Liver (tissue), 8 donors: ENCODE measurements at regions not wholly inside any gene's neighbourhood (a gene's known extent, or its start where the extent isn't known, plus 50 kb on each side); places are given as distances from the start of the nearest gene placed in this dataset.

ENCODE experiments used
- DNase-seq: peaks from one replicate; pipeline ENCODE4 v3.0.0-alpha.2; 2017; ENCODE audit warnings: low spot score
- H3K27ac ChIP-seq, 2 donors: one replicate each; pipeline ENCODE4 v1.7.0; 2013; ENCODE audit warnings: inconsistent platforms in 2 of 2, low read length in 2 of 2, control low read depth in 1 of 2, low read depth in 1 of 2, mild to moderate bottlenecking in 1 of 2
- H3K27me3 ChIP-seq, 4 donors: one replicate each; pipeline versions ENCODE4 v1.6.1 to v1.7.0; 2013; ENCODE audit warnings: low read length in 3 of 4, inconsistent platforms in 1 of 4, mild to moderate bottlenecking in 1 of 4, moderate library complexity in 1 of 4; ENCODE audit not compliant: control insufficient read depth in 4 of 4, insufficient read depth in 4 of 4
- H3K36me3 ChIP-seq, 4 donors: one replicate each; pipeline versions ENCODE4 v1.6.1 to v1.7.0; 2013; ENCODE audit warnings: low read length in 3 of 4, mild to moderate bottlenecking in 3 of 4, low read depth in 1 of 4, moderate library complexity in 1 of 4; ENCODE audit not compliant: control insufficient read depth in 4 of 4, insufficient read depth in 3 of 4
- H3K4me1 ChIP-seq, 4 donors: one replicate each; pipeline versions ENCODE4 v1.6.1 to v1.7.0; 2013; ENCODE audit warnings: low read length in 3 of 4, mild to moderate bottlenecking in 3 of 4, moderate library complexity in 1 of 4; ENCODE audit not compliant: control insufficient read depth in 4 of 4, insufficient read depth in 4 of 4
- H3K4me3 ChIP-seq, 3 donors: one replicate each; pipeline versions ENCODE4 v1.6.1 to v1.7.0; 2013; ENCODE audit warnings: low read length in 3 of 3, control low read depth in 1 of 3, low read depth in 1 of 3, mild to moderate bottlenecking in 1 of 3
- H3K9ac ChIP-seq, 2 donors: one replicate each; pipeline ENCODE4 v1.7.0; 2013; ENCODE audit warnings: low read length in 2 of 2, mild to moderate bottlenecking in 2 of 2, moderate library complexity in 2 of 2, control low read depth in 1 of 2, low read depth in 1 of 2
- H3K9me3 ChIP-seq, 4 donors: one replicate each; pipeline versions ENCODE4 v1.6.1 to v1.7.0; 2013; ENCODE audit warnings: low read length in 3 of 4; ENCODE audit not compliant: control insufficient read depth in 4 of 4
- ATF3 ChIP-seq: IDR thresholded peaks from 2 replicates; pipeline ENCODE4 v1.6.1; 2016; ENCODE audit warnings: antibody characterized with exemption
- CTCF ChIP-seq: fragments of 150-350 bp; IDR thresholded peaks from 2 replicates; pipeline ENCODE4 v1.5.1; 2017; ENCODE audit warnings: improper control_type of control experiment, low read depth, low read length; ENCODE audit not compliant: missing input control
- FOXA1 ChIP-seq: IDR thresholded peaks from 2 replicates; pipeline ENCODE4 v1.6.1; 2016; ENCODE audit warnings: antibody characterized with exemption
- FOXA2 ChIP-seq: IDR thresholded peaks from 2 replicates; pipeline ENCODE4 v1.6.1; 2016; ENCODE audit warnings: antibody characterized with exemption
- GABPA ChIP-seq, 2 donors: IDR thresholded peaks in 1 of 2; conservative IDR thresholded peaks in 1 of 2; 2 replicates each; pipeline ENCODE4 v1.6.1; 2016; ENCODE audit warnings: antibody characterized with exemption in 2 of 2, mild to moderate bottlenecking in 1 of 2, moderate library complexity in 1 of 2
- HNF4A ChIP-seq, 2 donors: conservative IDR thresholded peaks; 2 replicates each; pipeline ENCODE4 v1.6.1; 2016; ENCODE audit warnings: antibody characterized with exemption in 2 of 2, mild to moderate bottlenecking in 2 of 2
- HNF4G ChIP-seq: IDR thresholded peaks from 2 replicates; pipeline ENCODE4 v1.6.1; 2016; ENCODE audit warnings: antibody characterized with exemption
- JUND ChIP-seq, 2 donors: IDR thresholded peaks; 2 replicates each; pipeline ENCODE4 v1.6.1; 2016; ENCODE audit warnings: antibody characterized with exemption in 2 of 2
- MAX ChIP-seq: IDR thresholded peaks from 2 replicates; pipeline ENCODE4 v1.6.1; 2016; ENCODE audit warnings: antibody characterized with exemption
- NR2F2 ChIP-seq: IDR thresholded peaks from 2 replicates; pipeline ENCODE4 v1.6.1; 2016; ENCODE audit warnings: antibody characterized with exemption
- RAD21 ChIP-seq, 2 donors: IDR thresholded peaks; 2 replicates each; pipeline ENCODE4 v1.6.1; 2016; ENCODE audit warnings: antibody characterized with exemption in 2 of 2, mild to moderate bottlenecking in 2 of 2
- REST ChIP-seq: IDR thresholded peaks from 2 replicates; pipeline ENCODE4 v1.6.1; 2016; ENCODE audit warnings: antibody characterized with exemption, mild to moderate bottlenecking
- RXRA ChIP-seq, 2 donors: IDR thresholded peaks; 2 replicates each; pipeline ENCODE4 v1.6.1; 2017 to 2018; ENCODE audit warnings: antibody characterized with exemption in 2 of 2, mild to moderate bottlenecking in 1 of 2
- SP1 ChIP-seq: IDR thresholded peaks from 2 replicates; pipeline ENCODE4 v1.6.1; 2018; ENCODE audit warnings: antibody characterized with exemption, mild to moderate bottlenecking
- TAF1 ChIP-seq: conservative IDR thresholded peaks from 2 replicates; pipeline ENCODE4 v1.6.1; 2016; ENCODE audit warnings: antibody characterized with exemption, mild to moderate bottlenecking
- YY1 ChIP-seq: IDR thresholded peaks from 2 replicates; pipeline ENCODE4 v1.6.1; 2016; ENCODE audit warnings: antibody characterized with exemption, mild to moderate bottlenecking
- ZBTB33 ChIP-seq: IDR thresholded peaks from 2 replicates; pipeline ENCODE4 v1.6.1; 2016; ENCODE audit warnings: antibody characterized with exemption
- WGBS: extraction: QIAGEN DNeasy Blood & Tissue Kit; methylation state at CpG from one replicate; pipeline ENCODE4 v1.1.7; 2013; 5-methylcytosine and 5-hydroxymethylcytosine counted together
- donor health status: healthy.
- donor health status: healthy.
- donor health status: healthy.
- donor health status: healthy.
- donor health status: healthy.

- TF ChIP-seq REST: no peak
- TF ChIP-seq GABPA (IDR thresholded peaks at IDR 0.05 in 1 of 2, conservative IDR thresholded peaks at IDR 0.05 in 1 of 2): no peak
- no peak for TF ChIP-seq JUND (IDR thresholded peaks at IDR 0.05)
- no peak for TF ChIP-seq ATF3
- TF ChIP-seq HNF4G: no peak
- TF ChIP-seq SP1: no peak
- TF ChIP-seq HNF4A (conservative IDR thresholded peaks at IDR 0.05): no peak
- TF ChIP-seq RXRA (IDR thresholded peaks at IDR 0.05): no peak
- TF ChIP-seq YY1: no peak
- TF ChIP-seq CTCF: no peak
- no peak for TF ChIP-seq RAD21 (IDR thresholded peaks at IDR 0.05)
- no peak overlapping the region for H3K27ac ChIP-seq
- WGBS: 78% methylated on average over 3 of the region's 3 CpGs
- no peaks in the 10 kb centered on the region for H3K27me3 ChIP-seq
- no peaks in the 10 kb centered on the region for H3K36me3 ChIP-seq
- no peaks in the 10 kb centered on the region for H3K9me3 ChIP-seq
- no peak for DNase-seq
- H3K4me1 ChIP-seq: peaks cover 0 to 9% (median 6%) of the 10 kb centered on the region in 4 donors
- H3K4me3 ChIP-seq: no peak overlapping the region
- no peak overlapping the region for H3K9ac ChIP-seq
Measured at GRCh38 chr9:89983411-89983810, 378.6 kb downstream of the GADD45G start.

- Histone ChIP-seq H3K9ac (no peak overlapping the region), H3K9me3 (no peaks in the 10 kb centered on the region), H3K4me3 (no peak overlapping the region), H3K4me1 (peaks cover 0 to 9% (median 6%) of the 10 kb centered on the region in 4 donors), H3K27me3 (no peaks in the 10 kb centered on the region), H3K36me3 (no peaks in the 10 kb centered on the region), H3K27ac (no peak overlapping the region)
- no peak for TF ChIP-seq RAD21 (IDR thresholded peaks at IDR 0.05)
- TF ChIP-seq NR2F2: no peak
- no peak for DNase-seq
- 78% methylated on average over 1 of the region's 1 CpG for WGBS
Measured at GRCh38 chr9:89984214-89984613, 379.4 kb downstream of the GADD45G start.

- Histone ChIP-seq H3K36me3 (no peaks in the 10 kb centered on the region), H3K27me3 (no peaks in the 10 kb centered on the region), H3K9ac (no peak overlapping the region), H3K27ac (no peak overlapping the region), H3K4me1 (peaks cover 0 to 9% (median 6%) of the 10 kb centered on the region in 4 donors), H3K4me3 (no peak overlapping the region), H3K9me3 (no peaks in the 10 kb centered on the region)
- TF ChIP-seq FOXA2 (no peak), YY1 (no peak), REST (no peak), NR2F2 (no peak), MAX (no peak), RAD21 (IDR thresholded peaks at IDR 0.05) (no peak), HNF4A (conservative IDR thresholded peaks at IDR 0.05) (no peak), HNF4G (no peak), TAF1 (no peak), FOXA1 (no peak), ZBTB33 (no peak), GABPA (IDR thresholded peaks at IDR 0.05 in 1 of 2, conservative IDR thresholded peaks at IDR 0.05 in 1 of 2) (no peak)
- DNase-seq: no peak
- 97% methylated on average over 2 of the region's 2 CpGs for WGBS
Measured at GRCh38 chr9:89985068-89985467, 380.3 kb downstream of the GADD45G start.
